ENCODE measurements at regions not wholly inside any gene's neighbourhood (a gene's known extent, or its start where the extent isn't known, plus 50 kb on each side); places are given as distances from the start of the nearest gene placed in this dataset.
"Not testable (repeated sequence)": the region's sequence is repeated elsewhere in the genome, so short reads cannot be mapped to it uniquely, and the experiment has no call there.

DNA sequence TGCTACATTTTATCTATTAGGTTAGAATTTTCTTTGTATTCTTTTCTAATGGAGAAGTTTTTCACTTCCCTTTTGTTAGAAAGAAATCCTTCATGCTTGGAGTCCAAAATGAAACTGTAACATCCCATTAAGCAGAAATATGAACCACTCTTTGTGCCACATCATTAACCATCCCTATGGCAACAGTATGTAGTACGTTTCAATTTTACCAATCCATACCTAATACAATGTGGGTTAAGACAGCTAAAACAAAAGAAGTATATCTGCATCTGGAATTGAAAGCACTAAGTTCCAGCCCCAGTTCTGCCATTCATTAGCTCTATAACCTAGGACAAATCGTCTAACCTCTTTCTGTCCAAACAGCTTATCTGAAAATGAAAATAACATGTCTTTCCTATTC, 409.2 kb upstream of the SPHKAP start:
- intact Hi-C loops (cut with DNase I), result no loop called here
- Histone ChIP-seq H3K27me3 (ENCODE audit: insufficient read depth in 3 of 3, low read length in 2 of 3) (no peaks in the 10 kb centered on the region), H3K4me3 (no peak overlapping the region), H3K36me3 (ENCODE audit: insufficient read depth in 1 of 2, low read depth in 1 of 2) (no peaks in the 10 kb centered on the region), H3K9me3 (no peaks in the 10 kb centered on the region), H3K27ac (no peak overlapping the region), H3K4me1 (no peaks in the 10 kb centered on the region)
- TF ChIP-seq, protein P1, sequence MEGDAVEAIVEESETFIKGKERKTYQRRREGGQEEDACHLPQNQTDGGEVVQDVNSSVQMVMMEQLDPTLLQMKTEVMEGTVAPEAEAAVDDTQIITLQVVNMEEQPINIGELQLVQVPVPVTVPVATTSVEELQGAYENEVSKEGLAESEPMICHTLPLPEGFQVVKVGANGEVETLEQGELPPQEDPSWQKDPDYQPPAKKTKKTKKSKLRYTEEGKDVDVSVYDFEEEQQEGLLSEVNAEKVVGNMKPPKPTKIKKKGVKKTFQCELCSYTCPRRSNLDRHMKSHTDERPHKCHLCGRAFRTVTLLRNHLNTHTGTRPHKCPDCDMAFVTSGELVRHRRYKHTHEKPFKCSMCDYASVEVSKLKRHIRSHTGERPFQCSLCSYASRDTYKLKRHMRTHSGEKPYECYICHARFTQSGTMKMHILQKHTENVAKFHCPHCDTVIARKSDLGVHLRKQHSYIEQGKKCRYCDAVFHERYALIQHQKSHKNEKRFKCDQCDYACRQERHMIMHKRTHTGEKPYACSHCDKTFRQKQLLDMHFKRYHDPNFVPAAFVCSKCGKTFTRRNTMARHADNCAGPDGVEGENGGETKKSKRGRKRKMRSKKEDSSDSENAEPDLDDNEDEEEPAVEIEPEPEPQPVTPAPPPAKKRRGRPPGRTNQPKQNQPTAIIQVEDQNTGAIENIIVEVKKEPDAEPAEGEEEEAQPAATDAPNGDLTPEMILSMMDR (IDR thresholded peaks at IDR 0.05), result no peak
- no peak for DNase-seq
- 55 to 72% (median 59%) methylated on average over 2 of the region's 2 CpGs for WGBS, 3 donors
- no peak for ATAC-seq

DNA sequence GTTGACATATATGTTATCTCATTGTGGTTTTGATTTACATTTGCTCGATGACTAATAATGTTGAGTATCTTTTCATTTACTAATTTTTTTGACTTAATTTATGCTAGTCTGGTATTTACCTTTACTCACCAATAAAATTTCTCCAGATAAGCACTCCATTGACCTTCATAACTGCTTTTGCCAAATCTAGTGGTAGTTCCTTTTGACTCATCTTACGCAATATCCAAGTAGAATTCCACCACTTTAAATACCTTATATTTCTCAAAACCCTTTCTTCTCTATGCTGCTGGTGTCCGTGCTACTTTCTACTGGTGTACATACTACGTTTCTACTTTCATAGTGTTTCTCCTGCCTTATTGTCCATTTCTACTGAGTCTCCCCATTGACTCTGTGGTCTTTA, 407.6 kb upstream of the SPHKAP start:
- WGBS, 3 donors, result 72 to 80% (median 73%) methylated on average over 4 of the region's 4 CpGs
- intact Hi-C loops (cut with DNase I), result no loop called here

DNA sequence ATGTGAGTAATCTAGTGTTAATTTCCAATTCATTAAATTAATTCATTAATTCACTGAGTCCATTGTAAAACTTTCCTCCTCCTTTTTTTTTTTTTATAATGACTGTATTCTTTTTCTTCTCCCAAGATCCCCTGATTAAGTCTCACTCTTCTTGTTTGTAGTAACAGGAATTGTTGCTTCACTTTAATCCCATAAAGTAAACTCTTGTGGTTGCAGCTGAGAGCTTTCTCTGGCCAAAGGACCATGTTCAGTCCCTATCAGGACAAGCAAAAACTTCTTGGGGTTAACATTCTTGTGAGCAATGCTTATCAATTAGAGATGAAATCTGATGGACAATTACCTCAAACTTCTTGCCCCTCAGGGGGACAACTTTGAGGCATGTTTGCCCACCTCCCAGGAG, 400.2 kb upstream of the SPHKAP start:
- Histone ChIP-seq H3K4me3 (no peak overlapping the region), H3K9me3 (no peaks in the 10 kb centered on the region), H3K36me3 (ENCODE audit: insufficient read depth in 1 of 2, low read depth in 1 of 2) (no peaks in the 10 kb centered on the region), H3K4me1 (no peaks in the 10 kb centered on the region), H3K27me3 (ENCODE audit: insufficient read depth in 3 of 3, low read length in 2 of 3) (no peaks in the 10 kb centered on the region), H3K27ac (no peak overlapping the region)
- no peak for DNase-seq
- TF ChIP-seq, protein P1 (IDR thresholded peaks at IDR 0.05), result no peak
- intact Hi-C loops (cut with DNase I), result no loop called here
- no peak for ATAC-seq

More for the DNA sequence above, 407.6 kb upstream of the SPHKAP start:
- TF ChIP-seq, protein P1 (IDR thresholded peaks at IDR 0.05), result no peak
- Histone ChIP-seq H3K27ac (no peak overlapping the region), H3K4me1 (no peaks in the 10 kb centered on the region), H3K9me3 (no peaks in the 10 kb centered on the region), H3K27me3 (ENCODE audit: insufficient read depth in 3 of 3, low read length in 2 of 3) (no peaks in the 10 kb centered on the region), H3K4me3 (no peak overlapping the region), H3K36me3 (ENCODE audit: insufficient read depth in 1 of 2, low read depth in 1 of 2) (no peaks in the 10 kb centered on the region)
- DNase-seq (no peak), ATAC-seq (no peak)

DNA sequence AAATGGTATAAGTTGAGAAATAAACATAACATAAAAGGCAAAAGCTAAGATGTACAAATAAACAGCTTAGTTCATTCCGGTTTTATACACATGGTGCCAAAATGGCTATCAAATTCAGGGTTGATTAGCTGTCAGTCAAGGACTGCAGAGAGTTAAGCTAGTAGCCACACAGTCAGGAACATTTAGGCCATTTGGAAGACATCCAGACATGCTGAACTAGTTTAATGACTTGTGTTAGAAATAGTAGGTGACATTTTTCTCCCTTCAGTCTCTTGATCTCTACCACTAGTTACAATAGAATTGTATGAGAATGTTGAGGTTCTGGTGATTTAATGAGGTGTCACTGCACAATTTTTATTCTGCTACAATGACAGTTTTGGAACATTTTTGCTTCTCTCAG, 394.4 kb upstream of the SPHKAP start:
- ATAC-seq, result no peak
- 51 to 71% (median 71%) methylated on average over 1 of the region's 1 CpG for WGBS, 3 donors
- H3K4me3 ChIP-seq, result no peak overlapping the region

DNA sequence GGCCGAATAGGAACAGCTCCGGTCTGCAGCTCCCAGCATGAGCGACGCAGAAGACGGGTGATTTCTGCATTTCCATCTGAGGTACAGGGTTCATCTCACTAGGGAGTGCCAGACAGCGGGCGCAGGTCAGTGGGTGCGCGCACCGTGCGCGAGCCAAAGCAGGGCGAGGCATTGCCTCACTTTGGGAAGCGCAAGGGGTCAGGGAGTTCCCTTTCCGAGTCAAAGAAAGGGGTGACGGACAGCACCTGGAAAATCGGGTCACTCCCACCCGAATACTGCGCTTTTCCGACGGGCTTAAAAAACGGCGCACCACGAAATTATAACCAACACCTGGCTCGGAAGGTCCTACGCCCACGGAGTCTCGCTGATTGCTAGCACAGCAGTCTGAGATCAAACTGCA, 386.8 kb upstream of the SPHKAP start:
- H3K27ac ChIP-seq; H3K36me3 ChIP-seq (ENCODE audit: insufficient read depth in 1 of 2, low read depth in 1 of 2); H3K9me3 ChIP-seq; ATAC-seq; H3K27me3 ChIP-seq (ENCODE audit: insufficient read depth in 3 of 3, low read length in 2 of 3); H3K4me1 ChIP-seq; DNase-seq; H3K4me3 ChIP-seq; intact Hi-C loops (cut with DNase I): not testable (repeated sequence)
- 91 to 94% (median 92%) methylated on average over 23 to 28 of the region's 28 CpGs for WGBS, 3 donors

More for the DNA sequence above, 394.4 kb upstream of the SPHKAP start:
- Histone ChIP-seq H3K27ac (no peak overlapping the region), H3K36me3 (ENCODE audit: insufficient read depth in 1 of 2, low read depth in 1 of 2) (no peaks in the 10 kb centered on the region), H3K27me3 (ENCODE audit: insufficient read depth in 3 of 3, low read length in 2 of 3) (no peaks in the 10 kb centered on the region), H3K4me1 (no peaks in the 10 kb centered on the region), H3K9me3 (no peaks in the 10 kb centered on the region)
- DNase-seq, result no peak
- intact Hi-C loops (cut with DNase I), result no loop called here
- TF ChIP-seq, protein P1 (IDR thresholded peaks at IDR 0.05), result no peak

Data from psoas muscle (tissue), 7 donors.